ENCODE measurements at regions not wholly inside any gene's neighbourhood (a gene's known extent, or its start where the extent isn't known, plus 50 kb on each side); places are given as distances from the start of the nearest gene placed in this dataset.

GRCh38 chr1:70674941-70675685 is 264.0 kb downstream of the CTH start:
- H3K4me3 ChIP-seq (ENCODE audit: control insufficient read depth, low read depth, low read length), result no peak overlapping the region
- no peak for TF ChIP-seq CTCF (IDR thresholded peaks at IDR 0.05; ENCODE audit: control insufficient read depth, insufficient read depth, low read depth, low read length, missing control alignments)
- no peak for DNase-seq (ENCODE audit: low read depth)

GRCh38 chr1:70675737-70676156 is 264.7 kb downstream of the CTH start:
- TF ChIP-seq CTCF (IDR thresholded peaks at IDR 0.05; ENCODE audit: control insufficient read depth, insufficient read depth, low read depth, low read length, missing control alignments), result no peak
- H3K4me3 ChIP-seq (ENCODE audit: control insufficient read depth, low read depth, low read length), result no peak overlapping the region
- no peak for DNase-seq (ENCODE audit: low read depth)

- no peak overlapping the region for H3K4me3 ChIP-seq (ENCODE audit: control insufficient read depth, low read depth, low read length)
- peak; percentile 34 for DNase-seq (ENCODE audit: low read depth)
- TF ChIP-seq CTCF (IDR thresholded peaks at IDR 0.05; ENCODE audit: control insufficient read depth, insufficient read depth, low read depth, low read length, missing control alignments), result peak; percentile 96
Observed at GRCh38 chr1:70685300-70686286, 274.5 kb downstream of the CTH start.

- no peak for TF ChIP-seq CTCF (IDR thresholded peaks at IDR 0.05; ENCODE audit: control insufficient read depth, insufficient read depth, low read depth, low read length, missing control alignments)
- no peak overlapping the region for H3K4me3 ChIP-seq (ENCODE audit: control insufficient read depth, low read depth, low read length)
- no peak for DNase-seq (ENCODE audit: low read depth)
Observed at GRCh38 chr1:70688580-70688979, 277.5 kb downstream of the CTH start.

GRCh38 chr1:70706381-70707037 is 295.4 kb downstream of the CTH start:
- no peak for TF ChIP-seq CTCF (IDR thresholded peaks at IDR 0.05; ENCODE audit: control insufficient read depth, insufficient read depth, low read depth, low read length, missing control alignments)
- H3K4me3 ChIP-seq (ENCODE audit: control insufficient read depth, low read depth, low read length), result peak overlapping the region; percentile 54
- DNase-seq (ENCODE audit: low read depth), result no peak

GRCh38 chr1:70707214-70707613 is 296.1 kb downstream of the CTH start:
- no peak for DNase-seq (ENCODE audit: low read depth)
- TF ChIP-seq CTCF (IDR thresholded peaks at IDR 0.05; ENCODE audit: control insufficient read depth, insufficient read depth, low read depth, low read length, missing control alignments), result no peak
- no peak overlapping the region for H3K4me3 ChIP-seq (ENCODE audit: control insufficient read depth, low read depth, low read length)
